Amygdala (tissue), 56 donors: ENCODE measurements at regions not wholly inside any gene's neighbourhood (a gene's known extent, or its start where the extent isn't known, plus 50 kb on each side); places are given as distances from the start of the nearest gene placed in this dataset.

Experiments used
- DNase-seq, 56 donors: peaks; one replicate each; lab custom pipeline; 2025; lab: John Stamatoyannopoulos, UW

GRCh38 chr5:106749826-106750225, 920.9 kb downstream of the EFNA5 start:
- no peak for DNase-seq

GRCh38 chr5:106739127-106739526, 931.6 kb downstream of the EFNA5 start:
- DNase-seq: no peak

GRCh38 chr5:106737111-106737510, 933.6 kb downstream of the EFNA5 start:
- DNase-seq: no peak

- no peak for DNase-seq
These were observed 938.1 kb downstream of the EFNA5 start for GRCh38 chr5:106732624-106733023.

- no peak for DNase-seq
These were observed 939.8 kb downstream of the EFNA5 start for GRCh38 chr5:106730912-106731311.

- DNase-seq: no peak
These were observed 940.2 kb downstream of the EFNA5 start for GRCh38 chr5:106730506-106730905.

- no peak for DNase-seq
These were observed 942.5 kb downstream of the EFNA5 start for GRCh38 chr5:106728208-106728607.

- DNase-seq: no peak
These were observed 943.7 kb downstream of the EFNA5 start for GRCh38 chr5:106727071-106727470.

GRCh38 chr5:106720367-106720766, 950.4 kb downstream of the EFNA5 start:
- no peak for DNase-seq

- DNase-seq: no peak
These were observed 970.9 kb downstream of the EFNA5 start for GRCh38 chr5:106699796-106700195.

- peak in 4 of 56 donors; percentile 0 to 26 (median 2) for DNase-seq
These were observed 971.5 kb downstream of the EFNA5 start for GRCh38 chr5:106699198-106699597.

- DNase-seq: no peak
These were observed 972.6 kb downstream of the EFNA5 start for GRCh38 chr5:106698169-106698568.

- DNase-seq: no peak
These were observed 979.0 kb downstream of the EFNA5 start for GRCh38 chr5:106691701-106692100.

GRCh38 chr5:106690585-106690984, 980.2 kb downstream of the EFNA5 start:
- no peak for DNase-seq

- no peak for DNase-seq
These were observed 990.4 kb downstream of the EFNA5 start for GRCh38 chr5:106680330-106680729.

- no peak for DNase-seq
These were observed 993.7 kb downstream of the EFNA5 start for GRCh38 chr5:106677057-106677456.

GRCh38 chr5:106675687-106676086, 995.0 kb downstream of the EFNA5 start:
- no peak for DNase-seq

- DNase-seq: no peak
These were observed 996.8 kb downstream of the EFNA5 start for GRCh38 chr5:106673941-106674340.

- DNase-seq: no peak
These were observed 1008.9 kb downstream of the EFNA5 start for GRCh38 chr5:106661866-106662265.

GRCh38 chr5:106660681-106661080, 1010.1 kb downstream of the EFNA5 start:
- DNase-seq: no peak

- DNase-seq: no peak
These were observed 1012.6 kb downstream of the EFNA5 start for GRCh38 chr5:106658150-106658549.

GRCh38 chr5:106656821-106657220, 1013.9 kb downstream of the EFNA5 start:
- DNase-seq: no peak

GRCh38 chr5:106649031-106649430, 1021.7 kb downstream of the EFNA5 start:
- no peak for DNase-seq

- no peak for DNase-seq
These were observed 1022.3 kb downstream of the EFNA5 start for GRCh38 chr5:106648401-106648800.
